ENCODE measurements at regions not wholly inside any gene's neighbourhood (a gene's known extent, or its start where the extent isn't known, plus 50 kb on each side); places are given as distances from the start of the nearest gene placed in this dataset.

DNA sequence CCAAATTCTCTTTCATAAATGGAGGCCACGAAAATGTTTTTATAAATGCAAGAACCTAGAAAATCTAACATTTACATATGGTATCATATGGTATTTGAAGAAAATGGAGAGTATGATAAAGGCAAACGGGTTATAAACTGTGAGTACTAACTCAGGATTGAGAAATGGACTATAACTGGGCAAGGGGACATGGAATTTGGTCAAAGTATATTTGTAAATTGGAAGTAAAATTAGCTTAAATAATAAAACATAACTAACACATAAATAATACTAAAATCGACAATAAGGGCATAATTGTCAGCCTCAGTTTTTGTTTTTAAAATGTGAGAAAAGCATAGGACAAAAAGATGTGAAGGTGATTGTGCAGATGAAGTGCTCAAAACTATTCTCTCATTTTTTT is 1516.3 kb upstream of the MIR17HG start:
- Histone ChIP-seq H3K27ac (no peak overlapping the region), H3K36me3 (no peaks in the 10 kb centered on the region), H3K4me1 (no peaks in the 10 kb centered on the region), H3K4me3 (replicated peaks in 1 of 3) (no peak overlapping the region), H3K27me3 (no peaks in the 10 kb centered on the region), H3K9me3 (no peaks in the 10 kb centered on the region)
- TF ChIP-seq CTCF (IDR thresholded peaks at IDR 0.05) (no peak), POLR2A (IDR thresholded peaks at IDR 0.05) (no peak)
- no peak for DNase-seq
- 81 to 85% methylated on average over 3 of the region's 3 CpGs for WGBS, 2 donors
- intact Hi-C loops (cut with DNase I), result no loop called here

- intact Hi-C loops (cut with DNase I), result no loop called here
- Histone ChIP-seq H3K27ac (no peak overlapping the region), H3K9me3 (no peaks in the 10 kb centered on the region), H3K4me3 (replicated peaks in 1 of 3) (no peak overlapping the region), H3K4me1 (no peaks in the 10 kb centered on the region), H3K36me3 (no peaks in the 10 kb centered on the region), H3K27me3 (no peaks in the 10 kb centered on the region)
- DNase-seq, result no peak
- TF ChIP-seq POLR2A (IDR thresholded peaks at IDR 0.05), result no peak
- WGBS, 2 donors, result 71 to 74% methylated on average over 2 of the region's 2 CpGs
Observed at GRCh38 chr13:89832827-89833226, 1514.7 kb upstream of the MIR17HG start.

GRCh38 chr13:89843621-89844020 is 1503.9 kb upstream of the MIR17HG start:
- no peaks in the 10 kb centered on the region for H3K4me1 ChIP-seq
- no peaks in the 10 kb centered on the region for H3K9me3 ChIP-seq
- no peaks in the 10 kb centered on the region for H3K27me3 ChIP-seq
- no peak overlapping the region for H3K4me3 ChIP-seq (replicated peaks in 1 of 3)
- no peaks in the 10 kb centered on the region for H3K36me3 ChIP-seq
- intact Hi-C loops (cut with DNase I), result no loop called here
- no peak for TF ChIP-seq POLR2A (IDR thresholded peaks at IDR 0.05)
- TF ChIP-seq CTCF (IDR thresholded peaks at IDR 0.05), result no peak
- WGBS, 2 donors, result 88 to 95% methylated on average over 1 of the region's 1 CpG
- no peak overlapping the region for H3K27ac ChIP-seq
- DNase-seq, result no peak

DNA sequence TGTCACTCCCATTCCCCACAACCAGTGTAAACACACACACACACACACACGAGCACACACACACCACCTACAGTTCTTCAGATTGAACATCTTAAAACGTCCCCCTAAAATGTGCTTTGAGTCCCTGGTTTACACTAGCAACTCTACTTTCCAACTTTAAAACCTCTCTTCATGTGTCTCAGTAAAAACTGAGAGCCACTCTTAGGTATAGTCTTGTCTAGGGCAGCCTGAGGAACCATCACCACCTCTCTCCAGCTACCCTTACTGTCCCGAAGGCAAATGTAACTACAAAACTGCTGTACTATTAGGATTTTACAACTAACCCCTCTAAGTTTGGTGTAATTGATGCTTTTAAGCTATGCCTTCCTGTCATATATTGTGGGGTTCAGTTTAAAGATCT is 1501.6 kb upstream of the MIR17HG start:
- intact Hi-C loops (cut with DNase I), result no loop called here

DNA sequence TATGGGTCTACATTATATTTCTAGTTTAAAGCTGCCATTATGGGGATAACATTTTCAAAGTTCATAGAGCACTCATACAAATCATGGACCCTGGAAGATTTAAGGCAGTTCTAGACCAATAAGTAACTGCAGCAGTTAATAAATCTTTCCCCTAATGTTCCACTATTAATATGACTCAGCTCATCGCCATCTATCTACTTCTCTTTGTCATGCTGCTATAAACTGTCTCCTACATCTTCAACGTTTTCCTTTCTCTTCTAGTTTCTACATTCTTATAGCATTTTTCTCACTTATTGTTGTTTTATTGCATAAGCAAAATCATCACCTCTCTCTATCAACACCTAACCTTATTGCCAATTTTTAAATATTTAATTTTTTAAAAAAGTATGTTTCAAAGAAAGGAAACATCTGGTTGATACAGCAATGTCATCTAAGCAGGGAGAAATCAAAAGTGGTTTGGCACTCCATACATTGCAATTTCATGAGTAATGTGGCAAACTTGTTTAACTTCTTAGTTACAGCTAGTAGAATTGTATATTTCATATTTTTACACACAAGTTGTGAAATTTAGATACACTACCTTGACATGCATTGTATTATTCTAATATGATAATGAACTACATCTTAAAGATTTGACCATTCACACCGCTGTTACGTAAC is 1500.4 kb upstream of the MIR17HG start:
- 72 to 74% methylated on average over 4 of the region's 4 CpGs for WGBS, 2 donors
- no peak for DNase-seq
- Histone ChIP-seq H3K4me1 (no peaks in the 10 kb centered on the region), H3K4me3 (replicated peaks in 1 of 3) (no peak overlapping the region), H3K27ac (no peak overlapping the region), H3K36me3 (no peaks in the 10 kb centered on the region), H3K9me3 (no peaks in the 10 kb centered on the region), H3K27me3 (no peaks in the 10 kb centered on the region)
- intact Hi-C loops (cut with DNase I), result no loop called here
- TF ChIP-seq CTCF (IDR thresholded peaks at IDR 0.05) (no peak), POLR2A (IDR thresholded peaks at IDR 0.05) (no peak)

More for the DNA sequence above, 1501.6 kb upstream of the MIR17HG start:
- 36 to 55% methylated on average over 3 of the region's 3 CpGs for WGBS, 2 donors
- no peak for DNase-seq
- no peak overlapping the region for H3K4me3 ChIP-seq (replicated peaks in 1 of 3)
- H3K27me3 ChIP-seq, result no peaks in the 10 kb centered on the region
- H3K4me1 ChIP-seq, result no peaks in the 10 kb centered on the region
- no peak for TF ChIP-seq CTCF (IDR thresholded peaks at IDR 0.05)
- TF ChIP-seq POLR2A (IDR thresholded peaks at IDR 0.05), result no peak
- H3K9me3 ChIP-seq, result no peaks in the 10 kb centered on the region
- H3K27ac ChIP-seq, result no peak overlapping the region
- H3K36me3 ChIP-seq, result no peaks in the 10 kb centered on the region

- intact Hi-C loops (cut with DNase I), result no loop called here
- no peaks in the 10 kb centered on the region for H3K36me3 ChIP-seq
- H3K27me3 ChIP-seq, result no peaks in the 10 kb centered on the region
- H3K4me1 ChIP-seq, result no peaks in the 10 kb centered on the region
- no peaks in the 10 kb centered on the region for H3K9me3 ChIP-seq
- H3K27ac ChIP-seq, result no peak overlapping the region
- no peak for TF ChIP-seq CTCF (IDR thresholded peaks at IDR 0.05)
- no peak for TF ChIP-seq POLR2A (IDR thresholded peaks at IDR 0.05)
- H3K4me3 ChIP-seq (replicated peaks in 1 of 3), result no peak overlapping the region
- DNase-seq, result no peak
Observed at GRCh38 chr13:89852570-89852969, 1494.9 kb upstream of the MIR17HG start.

Data from thyroid gland (tissue), 4 donors.